Stimulated activated CD4-positive, alpha-beta T cell treated with anti-CD3 and anti-CD28 coated beads, Interleukin-15, amount 100 ng/mL, for 48 hours (primary cell): ENCODE measurements at regions not wholly inside any gene's neighbourhood (a gene's known extent, or its start where the extent isn't known, plus 50 kb on each side); places are given as distances from the start of the nearest gene placed in this dataset.
"Not testable (repeated sequence)": the region's sequence is repeated elsewhere in the genome, so short reads cannot be mapped to it uniquely, and the experiment has no call there.

Experiments used
- DNase-seq, 2 donors: peaks; one replicate each; pipeline ENCODE4 v3.0.0-alpha.2; 2020; ENCODE audit warnings: low read depth in 2 of 2

- no peak for DNase-seq
These were observed 50.8 kb upstream of the PRSS1 start for GRCh38 chr7:142698429-142698828.

- DNase-seq: no peak
These were observed 52.0 kb upstream of the PRSS1 start for GRCh38 chr7:142697270-142697669.

- DNase-seq: no peak
These were observed 52.7 kb upstream of the PRSS1 start for GRCh38 chr7:142696456-142697179.

- DNase-seq: no peak
These were observed 55.4 kb upstream of the PRSS1 start for GRCh38 chr7:142693911-142694310.

- DNase-seq: no peak
These were observed 58.6 kb upstream of the PRSS1 start for GRCh38 chr7:142690554-142691182.

GRCh38 chr7:142689439-142690120 is 59.7 kb upstream of the PRSS1 start:
- no peak for DNase-seq

GRCh38 chr7:142685877-142686508 is 63.3 kb upstream of the PRSS1 start:
- DNase-seq: no peak

GRCh38 chr7:142681314-142682092 is 67.8 kb upstream of the PRSS1 start:
- no peak for DNase-seq

GRCh38 chr7:142671506-142671905 is 77.8 kb upstream of the PRSS1 start:
- DNase-seq: no peak

- DNase-seq: no peak
These were observed 78.8 kb upstream of the PRSS1 start for GRCh38 chr7:142670511-142670910.

GRCh38 chr7:142669074-142669654 is 80.1 kb upstream of the PRSS1 start:
- no peak for DNase-seq

- DNase-seq: no peak
These were observed 80.8 kb upstream of the PRSS1 start for GRCh38 chr7:142668495-142668894.

- DNase-seq: no peak
These were observed 91.9 kb upstream of the PRSS1 start for GRCh38 chr7:142657376-142657775.

GRCh38 chr7:142654398-142654797 is 94.9 kb upstream of the PRSS1 start:
- no peak for DNase-seq

- DNase-seq: no peak
These were observed 101.5 kb upstream of the PRSS1 start for GRCh38 chr7:142647749-142648148.

GRCh38 chr7:142646386-142647140 is 102.7 kb upstream of the PRSS1 start:
- DNase-seq: no peak

GRCh38 chr7:142645777-142646176 is 103.5 kb upstream of the PRSS1 start:
- no peak for DNase-seq

GRCh38 chr7:142642316-142642715 is 107.0 kb upstream of the PRSS1 start:
- no peak for DNase-seq

GRCh38 chr7:142641252-142641651 is 108.0 kb upstream of the PRSS1 start:
- DNase-seq: not testable (repeated sequence)

- DNase-seq: no peak
These were observed 110.7 kb upstream of the PRSS1 start for GRCh38 chr7:142638581-142638980.

GRCh38 chr7:142637240-142637639 is 112.0 kb upstream of the PRSS1 start:
- DNase-seq: no peak
